Activated B cell treated with CpG ODN at 0.5 μM for 24 hours (primary cell): ENCODE measurements at regions not wholly inside any gene's neighbourhood (a gene's known extent, or its start where the extent isn't known, plus 50 kb on each side); places are given as distances from the start of the nearest gene placed in this dataset.

Experiments used
- ATAC-seq: fragments of 200-7000 bp; cut with Tn5 transposase; one replicate; pipeline ENCODE4 v1.10.0; 2021; ENCODE audit warnings: low read depth, mild to moderate bottlenecking, moderate library complexity
- CTCF ChIA-PET: fragments of 350-600 bp; sonication (Branson Sonifier 250); formaldehyde crosslinking; loops from one replicate; lab custom pipeline; 2021; ENCODE audit warnings: antibody characterized with exemption; lab: Charles Lee
- POLR2A ChIA-PET: fragments of 350-600 bp; sonication (Branson Sonifier 250); formaldehyde crosslinking; loops from one replicate; lab custom pipeline; 2021; ENCODE audit warnings: antibody characterized with exemption; lab: Charles Lee
- DNase-seq: peaks from one replicate; pipeline ENCODE4 v3.0.0; 2022
- H3K27ac Mint-ChIP-seq: one replicate; pipeline ENCODE4 v1.8.0; 2020; ENCODE audit warnings: mixed read lengths
- H3K27me3 Mint-ChIP-seq: one replicate; pipeline ENCODE4 v1.8.0; 2021; ENCODE audit warnings: mixed read lengths
- H3K36me3 Mint-ChIP-seq: one replicate; pipeline ENCODE4 v1.8.0; 2021; ENCODE audit warnings: low read depth, mixed read lengths
- H3K4me1 Mint-ChIP-seq: one replicate; pipeline ENCODE4 v1.8.0; 2021; ENCODE audit warnings: mixed read lengths
- H3K4me3 Mint-ChIP-seq: one replicate; pipeline ENCODE4 v1.8.0; 2020; ENCODE audit warnings: mild to moderate bottlenecking, mixed read lengths
- H3K9me3 Mint-ChIP-seq: one replicate; pipeline ENCODE4 v1.8.0; 2020; ENCODE audit warnings: mixed read lengths
- CTCF ChIP-seq: fragments of 200-600 bp; IDR thresholded peaks from one replicate; pipeline ENCODE4 v1.8.0; 2022; ENCODE audit warnings: antibody characterized with exemption, mild to moderate bottlenecking
- intact Hi-C: fragments of 100-400 bp; cut with micrococcal nuclease; formaldehyde crosslinking; loops from one replicate; pipeline ENCODE4 v1.15.1; 2024

GRCh38 chr4:136687118-136687517 lies 845.2 kb downstream of the PCDH18 start:
- intact Hi-C loops = no loop called here
- no peaks in the 10 kb centered on the region for H3K4me1 Mint-ChIP-seq
- no peak for ATAC-seq
- no peak for DNase-seq
- H3K9me3 Mint-ChIP-seq = peaks cover 2% of the 10 kb centered on the region
- H3K4me3 Mint-ChIP-seq = no peak overlapping the region
- no peaks in the 10 kb centered on the region for H3K36me3 Mint-ChIP-seq
- H3K27ac Mint-ChIP-seq = no peak overlapping the region
- ChIA-PET CTCF (no interaction called here), POLR2A (no interaction called here)
- no peak for TF ChIP-seq CTCF
- H3K27me3 Mint-ChIP-seq = no peaks in the 10 kb centered on the region

GRCh38 chr4:136680761-136681160 lies 851.5 kb downstream of the PCDH18 start:
- Mint-ChIP-seq H3K36me3 (no peaks in the 10 kb centered on the region), H3K4me3 (no peak overlapping the region), H3K9me3 (no peaks in the 10 kb centered on the region), H3K27me3 (no peaks in the 10 kb centered on the region), H3K4me1 (no peaks in the 10 kb centered on the region), H3K27ac (no peak overlapping the region)
- DNase-seq (no peak), ATAC-seq (no peak)
- intact Hi-C loops = no loop called here
- ChIA-PET POLR2A (no interaction called here), CTCF (no interaction called here)
- no peak for TF ChIP-seq CTCF

- ATAC-seq (no peak), DNase-seq (no peak)
- intact Hi-C loops = no loop called here
- TF ChIP-seq CTCF = no peak
- no peak overlapping the region for H3K4me3 Mint-ChIP-seq
- POLR2A ChIA-PET = no interaction called here
- no peaks in the 10 kb centered on the region for H3K27me3 Mint-ChIP-seq
- no peaks in the 10 kb centered on the region for H3K4me1 Mint-ChIP-seq
- H3K9me3 Mint-ChIP-seq = no peaks in the 10 kb centered on the region
- CTCF ChIA-PET = no interaction called here
- H3K36me3 Mint-ChIP-seq = no peaks in the 10 kb centered on the region
- H3K27ac Mint-ChIP-seq = no peak overlapping the region
These were observed 852.0 kb downstream of the PCDH18 start for GRCh38 chr4:136680271-136680670.

GRCh38 chr4:136670265-136670664 lies 862.0 kb downstream of the PCDH18 start:
- DNase-seq (no peak), ATAC-seq (no peak)
- Mint-ChIP-seq H3K4me1 (no peaks in the 10 kb centered on the region), H3K9me3 (no peaks in the 10 kb centered on the region), H3K4me3 (no peak overlapping the region), H3K27ac (no peak overlapping the region), H3K27me3 (no peaks in the 10 kb centered on the region), H3K36me3 (no peaks in the 10 kb centered on the region)
- POLR2A ChIA-PET = no interaction called here
- CTCF ChIA-PET = no interaction called here
- no peak for TF ChIP-seq CTCF
- intact Hi-C loops = no loop called here

- intact Hi-C loops = no loop called here
- Mint-ChIP-seq H3K4me3 (no peak overlapping the region), H3K9me3 (peaks cover 9% of the 10 kb centered on the region), H3K27ac (no peak overlapping the region), H3K36me3 (no peaks in the 10 kb centered on the region), H3K4me1 (no peaks in the 10 kb centered on the region), H3K27me3 (no peaks in the 10 kb centered on the region)
- no peak for ATAC-seq
- CTCF ChIA-PET = no interaction called here
- TF ChIP-seq CTCF = no peak
- no peak for DNase-seq
- POLR2A ChIA-PET = no interaction called here
These were observed 867.3 kb downstream of the PCDH18 start for GRCh38 chr4:136664988-136665387.
